Heart right ventricle (tissue), 16 donors: ENCODE measurements at regions not wholly inside any gene's neighbourhood (a gene's known extent, or its start where the extent isn't known, plus 50 kb on each side); places are given as distances from the start of the nearest gene placed in this dataset.

Source experiments
- ATAC-seq, 8 donors: fragments of 200-7000 bp; cut with Tn5 transposase; one replicate each; pipeline ENCODE4 v1.9.1; 2020; ENCODE audit warnings: mild to moderate bottlenecking in 8 of 8, moderate library complexity in 8 of 8, moderate number of reproducible peaks in 1 of 8
- DNase-seq, 2 donors: peaks; one replicate each; pipeline ENCODE4 v3.0.0-alpha.2; 2020
- H3K27ac ChIP-seq, 10 donors: fragments of 200-600 bp; sonication (generic) in 2 of 10; one replicate each; pipeline versions ENCODE4 v1.5.0 to v1.8.0; 2020 to 2022; ENCODE audit warnings: mild to moderate bottlenecking in 3 of 10
- H3K27me3 ChIP-seq, 7 donors: fragments of 200-600 bp; one replicate each; pipeline ENCODE4 v1.8.0; 2021 to 2022; ENCODE audit warnings: mild to moderate bottlenecking in 2 of 7
- H3K36me3 ChIP-seq, 9 donors: fragments of 200-600 bp; sonication (generic) in 1 of 9; one replicate each; pipeline versions ENCODE4 v1.5.0 to v1.8.0; 2020 to 2022; ENCODE audit warnings: mild to moderate bottlenecking in 2 of 9
- H3K4me1 ChIP-seq, 9 donors: fragments of 200-600 bp; sonication (generic) in 1 of 9; one replicate each; pipeline versions ENCODE4 v1.5.0 to v1.8.0; 2020 to 2022; ENCODE audit warnings: mild to moderate bottlenecking in 4 of 9
- H3K4me3 ChIP-seq, 10 donors: fragments of 200-600 bp; sonication (generic) in 2 of 10; one replicate each; pipeline versions ENCODE4 v1.5.0 to v1.8.0; 2020 to 2022; ENCODE audit warnings: mild to moderate bottlenecking in 7 of 10, moderate library complexity in 2 of 10
- H3K9me3 ChIP-seq, 11 donors: fragments of 200-600 bp in 10 of 11; sonication (generic) in 2 of 11; one replicate each; pipeline versions ENCODE4 v1.5.0 to v1.8.0; 2013 to 2022; ENCODE audit warnings: mild to moderate bottlenecking in 2 of 11, control low read depth in 1 of 11, moderate library complexity in 1 of 11
- CTCF ChIP-seq, 9 donors: fragments of 200-600 bp; sonication (generic) in 2 of 9; IDR thresholded peaks; one replicate each; pipeline versions ENCODE4 v1.5.0 to v1.8.0; 2021 to 2022; ENCODE audit warnings: antibody characterized with exemption in 9 of 9, mild to moderate bottlenecking in 5 of 9, moderate library complexity in 1 of 9
- WGBS, 2 donors: extraction: QIAGEN DNeasy Blood & Tissue Kit; methylation state at CpG; one replicate each; pipeline ENCODE4 v1.1.7; 2013; ENCODE audit warnings: inconsistent platforms in 1 of 2; 5-methylcytosine and 5-hydroxymethylcytosine counted together
- intact Hi-C, 10 donors: fragments of 100-400 bp; cut with DNase I; formaldehyde crosslinking; loops; one replicate each; pipeline versions ENCODE4 v1.11.1 to v1.14.2; 2022
- donor health status: Arrhythmogenic right ventricular cardiomyopathy.
- donor health status: ischemic (EF 13 %, LVEDD 7.1; RV severe dilation, severe dysfunction).
- donor health status: healthy with polysubstance abuse.
- donor health status: DM: no; HTN: yes; CAD: no.
- donor health status: DM: no; HTN: no; CAD: no.
- donor health status: ischemic (EF 25% LVEDD 6.9; RV normal size, moderate dysfunction).
- donor health status: ischemic (EF 25% LVEDD 5.7; RV mildly dilated, moderate dysfunction).
- donor health status: healthy.
- donor health status: DM: yes; HTN: yes; CAD: no.
- donor health status: Ischemic cardiomyopathy.
- donor health status: ischemic (EF 35%, LVEDD 5.7; RV mildly dilated, moderate dysfunction).
- donor health status: nonischemic (EF 11% LVEDD 7.7; RV severe dilation, severe dysfunction).
- donor health status: DM: yes; HTN: yes; CAD: no.
- donor health status: PGD.
- donor health status: ischemic (EF 29% LVEDD 5.4; RV normal size, mild dysfunction).
- donor health status: nonischemic (EF 23%, LVEDD 6.1; RV moderate dilation, normal function).

GRCh38 chr6:103269581-103269980, 1590.1 kb downstream of the HACE1 start:
- no peak for DNase-seq
- no peak for TF ChIP-seq CTCF (IDR thresholded peaks at IDR 0.05)
- Histone ChIP-seq H3K36me3 (no peaks in the 10 kb centered on the region), H3K4me1 (no peaks in the 10 kb centered on the region), H3K27ac (no peak overlapping the region), H3K9me3 (no peaks in the 10 kb centered on the region), H3K4me3 (no peak overlapping the region), H3K27me3 (no peaks in the 10 kb centered on the region)
- no peak for ATAC-seq
- WGBS, 2 donors: 52 to 53% methylated on average over 2 of the region's 2 CpGs
- intact Hi-C loops: no loop called here

DNA sequence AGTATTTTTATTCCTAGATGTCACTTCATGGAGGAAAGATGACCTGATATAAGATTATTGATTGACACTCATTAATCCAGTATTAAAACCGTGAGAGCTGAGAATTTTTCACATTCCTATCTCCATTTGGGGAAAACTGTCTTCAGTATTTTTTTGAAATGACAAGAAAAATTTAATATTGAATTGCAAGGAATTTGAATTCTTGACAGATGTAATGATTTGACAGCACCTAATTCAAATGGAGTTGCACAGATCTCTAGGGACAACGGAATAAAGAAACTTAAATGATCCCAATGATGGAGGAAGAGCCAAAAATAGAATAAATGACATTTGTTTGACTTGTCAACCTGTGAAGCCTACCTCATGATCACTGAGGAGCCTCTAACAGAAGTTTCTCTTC, 1591.4 kb downstream of the HACE1 start:
- DNase-seq (no peak), ATAC-seq (no peak)
- Histone ChIP-seq H3K27me3 (no peaks in the 10 kb centered on the region), H3K27ac (no peak overlapping the region), H3K36me3 (no peaks in the 10 kb centered on the region), H3K4me1 (no peaks in the 10 kb centered on the region), H3K9me3 (no peaks in the 10 kb centered on the region), H3K4me3 (no peak overlapping the region)
- 63 to 72% methylated on average over 2 of the region's 2 CpGs for WGBS, 2 donors
- intact Hi-C loops: no loop called here
- TF ChIP-seq CTCF (IDR thresholded peaks at IDR 0.05): no peak

DNA sequence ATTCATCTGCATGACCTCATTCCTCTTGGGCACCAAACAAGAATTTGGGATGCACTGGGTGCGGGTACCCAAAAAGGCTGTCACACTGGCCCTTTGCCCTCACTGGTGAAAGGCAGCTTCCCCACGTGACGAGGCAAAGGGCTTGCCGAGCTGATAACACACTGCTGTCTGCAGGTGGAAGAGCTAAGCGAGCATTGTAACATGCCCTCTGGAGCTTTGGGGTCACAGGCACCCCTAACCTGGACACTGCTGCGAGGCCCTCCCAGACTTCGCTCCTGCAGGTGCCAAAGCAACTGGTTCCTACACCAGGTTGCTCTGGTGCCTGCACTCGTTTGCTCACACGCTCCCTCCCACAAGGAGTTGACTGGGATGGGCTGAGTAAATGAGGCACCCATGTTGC, 1595.7 kb downstream of the HACE1 start:
- H3K4me3 ChIP-seq: no peak overlapping the region
- no peak for TF ChIP-seq CTCF (IDR thresholded peaks at IDR 0.05)
- no peaks in the 10 kb centered on the region for H3K27me3 ChIP-seq
- no peaks in the 10 kb centered on the region for H3K36me3 ChIP-seq
- no peak overlapping the region for H3K27ac ChIP-seq
- no peak for ATAC-seq
- DNase-seq: no peak
- H3K4me1 ChIP-seq: no peaks in the 10 kb centered on the region
- intact Hi-C loops: no loop called here
- 83 to 86% methylated on average over 9 of the region's 9 CpGs for WGBS, 2 donors
- no peaks in the 10 kb centered on the region for H3K9me3 ChIP-seq

- H3K4me3 ChIP-seq: no peak overlapping the region
- H3K4me1 ChIP-seq: no peaks in the 10 kb centered on the region
- H3K9me3 ChIP-seq: peaks cover 0 to 20% (median 0%) of the 10 kb centered on the region in 11 donors
- DNase-seq (no peak), ATAC-seq (no peak)
- whole genome bisulfite sequencing, 2 donors: 90 to 95% methylated on average over 2 of the region's 2 CpGs
- TF ChIP-seq CTCF (IDR thresholded peaks at IDR 0.05): no peak
- intact Hi-C loops: no loop called here
- no peak overlapping the region for H3K27ac ChIP-seq
- no peaks in the 10 kb centered on the region for H3K27me3 ChIP-seq
- no peaks in the 10 kb centered on the region for H3K36me3 ChIP-seq
These were observed 1604.6 kb downstream of the HACE1 start for GRCh38 chr6:103255132-103255531.

DNA sequence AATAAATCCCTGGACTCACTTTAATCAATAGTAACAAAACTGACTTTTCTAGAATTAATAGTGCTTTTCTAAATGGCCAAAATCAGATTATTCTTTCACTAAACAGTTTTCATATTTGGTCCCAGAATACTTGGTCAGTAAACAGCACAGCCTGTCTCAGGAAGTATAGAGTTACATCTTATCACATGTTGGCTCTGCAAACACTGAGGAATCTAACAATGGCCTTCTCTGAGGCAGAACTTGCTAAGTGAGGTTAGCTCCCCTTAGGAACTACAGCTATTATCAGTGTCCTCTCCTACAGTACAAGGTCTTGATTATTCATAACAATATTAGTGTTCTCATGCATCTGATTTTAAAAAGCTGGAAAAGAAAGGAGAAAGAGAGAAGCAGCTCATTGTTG, 1622.8 kb downstream of the HACE1 start:
- DNase-seq (no peak), ATAC-seq (no peak)
- no peak overlapping the region for H3K27ac ChIP-seq
- H3K4me1 ChIP-seq: no peaks in the 10 kb centered on the region
- H3K9me3 ChIP-seq: peaks cover 0 to 3% (median 0%) of the 10 kb centered on the region in 11 donors
- H3K4me3 ChIP-seq: no peak overlapping the region
- H3K27me3 ChIP-seq: no peaks in the 10 kb centered on the region
- no peaks in the 10 kb centered on the region for H3K36me3 ChIP-seq
- intact Hi-C loops: no loop called here
- TF ChIP-seq CTCF (IDR thresholded peaks at IDR 0.05): no peak
